ENCODE measurements at regions not wholly inside any gene's neighbourhood (a gene's known extent, or its start where the extent isn't known, plus 50 kb on each side); places are given as distances from the start of the nearest gene placed in this dataset.

DNA sequence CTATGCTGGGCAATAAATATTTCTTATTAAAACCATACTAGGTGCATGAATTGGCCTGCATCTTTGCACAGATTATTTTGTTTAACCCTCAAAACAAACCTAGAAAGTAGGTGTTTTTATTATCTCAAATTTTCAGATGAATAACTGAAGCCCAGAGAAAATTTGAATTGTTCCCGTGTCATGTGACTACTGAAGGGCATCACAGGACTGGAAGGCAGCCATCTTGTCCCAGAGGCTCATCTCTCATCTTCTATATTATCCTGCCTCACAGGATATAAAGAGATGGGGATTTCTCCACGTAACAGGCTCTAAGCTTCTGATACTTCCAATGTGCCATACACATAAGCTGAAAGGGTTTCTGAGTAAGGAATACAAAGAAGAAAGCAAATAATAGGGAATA, 84.0 kb upstream of the ODAD2 start:
- no peak for TF ChIP-seq POLR2A (IDR thresholded peaks at IDR 0.05; ENCODE audit: low read depth)
- WGBS = 100% methylated on average over 2 of the region's 2 CpGs
- Histone ChIP-seq H3K27ac (replicated peaks in 1 of 4) (no peak overlapping the region), H3K4me3 (no peak overlapping the region), H3K9me3 (no peaks in the 10 kb centered on the region), H3K36me3 (peaks cover 0 to 22% (median 5%) of the 10 kb centered on the region in 4 donors), H3K4me1 (peaks cover 0 to 8% (median 5%) of the 10 kb centered on the region in 4 donors), H3K27me3 (no peaks in the 10 kb centered on the region)
- no peak for DNase-seq (ENCODE audit: extremely low spot score)
- intact Hi-C loops (cut with DNase I) = no loop called here

DNA sequence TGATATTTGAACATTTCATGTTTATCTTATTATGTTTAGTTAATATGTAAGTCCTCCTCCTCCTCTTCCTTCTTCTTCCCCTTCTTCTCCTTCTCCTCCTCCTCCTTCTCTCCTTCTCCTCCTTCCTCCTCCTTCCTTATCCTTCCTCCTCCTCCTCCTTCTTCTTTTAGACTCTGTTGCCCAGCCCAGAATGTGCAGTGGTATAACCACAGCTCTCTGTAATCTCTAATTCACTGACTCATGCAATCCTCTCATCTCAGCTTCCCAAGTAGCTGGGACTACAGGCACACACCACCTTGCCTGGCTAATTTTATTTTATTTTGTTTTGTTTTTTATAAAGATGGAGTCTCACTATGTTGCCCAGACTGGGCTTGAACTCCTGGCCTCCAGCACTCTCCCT, 83.4 kb upstream of the ODAD2 start:
- TF ChIP-seq, protein P1, sequence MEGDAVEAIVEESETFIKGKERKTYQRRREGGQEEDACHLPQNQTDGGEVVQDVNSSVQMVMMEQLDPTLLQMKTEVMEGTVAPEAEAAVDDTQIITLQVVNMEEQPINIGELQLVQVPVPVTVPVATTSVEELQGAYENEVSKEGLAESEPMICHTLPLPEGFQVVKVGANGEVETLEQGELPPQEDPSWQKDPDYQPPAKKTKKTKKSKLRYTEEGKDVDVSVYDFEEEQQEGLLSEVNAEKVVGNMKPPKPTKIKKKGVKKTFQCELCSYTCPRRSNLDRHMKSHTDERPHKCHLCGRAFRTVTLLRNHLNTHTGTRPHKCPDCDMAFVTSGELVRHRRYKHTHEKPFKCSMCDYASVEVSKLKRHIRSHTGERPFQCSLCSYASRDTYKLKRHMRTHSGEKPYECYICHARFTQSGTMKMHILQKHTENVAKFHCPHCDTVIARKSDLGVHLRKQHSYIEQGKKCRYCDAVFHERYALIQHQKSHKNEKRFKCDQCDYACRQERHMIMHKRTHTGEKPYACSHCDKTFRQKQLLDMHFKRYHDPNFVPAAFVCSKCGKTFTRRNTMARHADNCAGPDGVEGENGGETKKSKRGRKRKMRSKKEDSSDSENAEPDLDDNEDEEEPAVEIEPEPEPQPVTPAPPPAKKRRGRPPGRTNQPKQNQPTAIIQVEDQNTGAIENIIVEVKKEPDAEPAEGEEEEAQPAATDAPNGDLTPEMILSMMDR (IDR thresholded peaks at IDR 0.05) = no peak
- no peak for TF ChIP-seq POLR2A (IDR thresholded peaks at IDR 0.05; ENCODE audit: low read depth)
- TF ChIP-seq POLR2AphosphoS5 (IDR thresholded peaks at IDR 0.05) = no peak
- TF ChIP-seq EP300 (IDR thresholded peaks at IDR 0.05) = no peak
- no peaks in the 10 kb centered on the region for H3K9me3 ChIP-seq
- no peak overlapping the region for H3K27ac ChIP-seq (replicated peaks in 1 of 4)
- H3K36me3 ChIP-seq = peaks cover 0 to 17% (median 5%) of the 10 kb centered on the region in 4 donors
- H3K27me3 ChIP-seq = no peaks in the 10 kb centered on the region
- no peak for DNase-seq (ENCODE audit: extremely low spot score)
- intact Hi-C loops (cut with DNase I) = no loop called here
- no peak overlapping the region for H3K4me3 ChIP-seq
- H3K4me1 ChIP-seq = peaks cover 0 to 14% (median 6%) of the 10 kb centered on the region in 4 donors

DNA sequence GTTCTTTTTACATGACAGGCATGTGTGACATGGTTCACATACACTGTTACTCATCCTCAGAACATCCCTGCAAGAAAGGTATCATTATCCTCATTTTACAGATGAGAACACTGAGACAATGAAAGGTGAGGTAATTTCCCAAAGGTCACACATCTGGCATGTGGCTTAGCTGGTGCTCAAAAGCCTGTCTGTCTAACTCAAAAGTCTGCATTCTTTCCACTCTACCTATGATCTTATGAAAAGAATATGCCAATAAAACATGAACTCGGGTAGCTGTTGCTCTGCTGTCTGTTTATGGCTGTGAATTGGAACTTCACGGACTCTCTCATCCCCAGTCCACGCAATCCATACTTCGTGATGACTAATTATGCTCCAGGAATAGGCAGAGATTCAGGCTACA, 79.0 kb upstream of the ODAD2 start:
- TF ChIP-seq EP300 (IDR thresholded peaks at IDR 0.05) (no peak), POLR2AphosphoS5 (IDR thresholded peaks at IDR 0.05) (no peak), POLR2A (IDR thresholded peaks at IDR 0.05; ENCODE audit: low read depth) (no peak)
- TF ChIP-seq, protein P1 (IDR thresholded peaks at IDR 0.05) = no peak
- WGBS = 50% methylated on average over 4 of the region's 4 CpGs
- no peak for DNase-seq (ENCODE audit: extremely low spot score)
- Histone ChIP-seq H3K27ac (replicated peaks in 1 of 4) (peak overlapping the region in 1 of 4 donors; percentile 21), H3K4me3 (no peak overlapping the region), H3K27me3 (no peaks in the 10 kb centered on the region), H3K9me3 (no peaks in the 10 kb centered on the region), H3K4me1 (peaks cover 0 to 16% (median 6%) of the 10 kb centered on the region in 4 donors), H3K36me3 (peaks cover 0 to 13% (median 5%) of the 10 kb centered on the region in 4 donors)
- intact Hi-C loops (cut with DNase I) = no loop called here

DNA sequence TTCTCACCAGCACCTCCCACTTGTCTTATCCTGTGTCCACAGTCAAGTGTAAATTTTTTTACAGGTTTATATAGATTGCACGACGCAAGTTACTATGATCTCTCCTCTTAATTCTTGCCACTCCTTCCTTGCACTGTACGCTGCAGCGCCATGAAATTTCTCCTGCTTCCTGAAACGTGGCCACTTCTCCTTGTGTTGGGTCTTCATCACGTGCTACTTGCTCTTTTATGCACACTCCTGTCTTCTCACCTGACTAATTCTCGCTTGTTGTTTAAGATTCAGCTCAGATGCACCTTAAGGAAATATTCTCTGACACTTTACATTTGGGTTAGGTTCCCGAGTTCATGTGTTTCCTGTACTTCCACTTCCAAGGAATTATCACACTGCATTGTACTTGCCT, 76.5 kb upstream of the ODAD2 start:
- no peak overlapping the region for H3K27ac ChIP-seq (replicated peaks in 1 of 4)
- DNase-seq (ENCODE audit: extremely low spot score) = no peak
- H3K27me3 ChIP-seq = no peaks in the 10 kb centered on the region
- H3K4me3 ChIP-seq = no peak overlapping the region
- H3K9me3 ChIP-seq = no peaks in the 10 kb centered on the region
- H3K4me1 ChIP-seq = peaks cover 0 to 16% (median 6%) of the 10 kb centered on the region in 4 donors
- intact Hi-C loops (cut with DNase I) = no loop called here
- TF ChIP-seq POLR2AphosphoS5 (IDR thresholded peaks at IDR 0.05) (no peak), EP300 (IDR thresholded peaks at IDR 0.05) (no peak), POLR2A (IDR thresholded peaks at IDR 0.05; ENCODE audit: low read depth) (no peak)
- TF ChIP-seq, protein P1 (IDR thresholded peaks at IDR 0.05) = no peak
- 97% methylated on average over 8 of the region's 8 CpGs for WGBS
- H3K36me3 ChIP-seq = peaks cover 0 to 13% (median 5%) of the 10 kb centered on the region in 4 donors

DNA sequence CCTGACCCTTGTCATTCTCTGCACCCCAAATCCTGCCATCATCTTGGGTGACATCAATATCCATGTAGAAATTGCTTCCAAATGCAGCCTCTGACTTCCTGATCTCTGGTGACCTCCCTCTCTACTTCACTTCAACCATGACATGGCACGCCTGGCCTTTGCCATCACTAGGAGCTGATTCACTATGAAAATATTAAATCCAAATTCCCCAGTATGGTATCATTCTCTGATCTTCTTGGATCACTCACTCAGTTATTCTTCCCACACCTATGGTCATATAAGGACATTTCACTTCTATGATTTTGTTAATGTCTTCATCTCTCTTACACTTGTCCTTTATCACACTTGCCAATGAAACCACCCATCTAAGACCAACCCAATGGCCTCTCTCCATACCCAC, 73.7 kb upstream of the ODAD2 start:
- Histone ChIP-seq H3K27me3 (no peaks in the 10 kb centered on the region), H3K9me3 (no peaks in the 10 kb centered on the region), H3K36me3 (peaks cover 0 to 25% (median 5%) of the 10 kb centered on the region in 4 donors), H3K4me1 (peaks cover 0 to 5% (median 0%) of the 10 kb centered on the region in 4 donors), H3K27ac (replicated peaks in 1 of 4) (no peak overlapping the region), H3K4me3 (no peak overlapping the region)
- TF ChIP-seq POLR2AphosphoS5 (IDR thresholded peaks at IDR 0.05) = no peak
- no peak for TF ChIP-seq EP300 (IDR thresholded peaks at IDR 0.05)
- TF ChIP-seq, protein P1 (IDR thresholded peaks at IDR 0.05) = no peak
- TF ChIP-seq POLR2A (IDR thresholded peaks at IDR 0.05; ENCODE audit: low read depth) = no peak
- DNase-seq (ENCODE audit: extremely low spot score) = no peak
- 86% methylated on average over 1 of the region's 1 CpG for WGBS
- intact Hi-C loops (cut with DNase I) = no loop called here

Measured in esophagus muscularis mucosa (tissue), 4 donors.